ENCODE measurements at regions not wholly inside any gene's neighbourhood (a gene's known extent, or its start where the extent isn't known, plus 50 kb on each side); places are given as distances from the start of the nearest gene placed in this dataset.

DNA sequence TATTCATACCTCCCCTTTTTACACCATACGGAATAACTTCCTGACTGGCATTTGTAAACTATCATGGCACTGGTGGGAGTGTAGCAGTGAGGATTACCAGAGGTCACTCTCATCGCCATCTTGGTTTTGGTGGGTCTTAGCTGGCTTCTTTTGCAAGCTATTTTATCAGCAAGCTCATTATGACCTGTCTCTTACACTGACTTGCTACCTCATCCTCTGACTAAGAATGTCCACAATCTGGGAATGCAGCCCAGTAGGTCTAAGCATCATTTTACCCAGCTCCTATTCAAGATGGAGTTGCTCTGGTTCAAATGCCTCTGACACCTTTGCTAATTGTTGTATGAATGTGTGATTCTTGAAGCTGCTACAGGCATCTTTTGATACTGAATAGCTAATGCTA lies 950.8 kb upstream of the SLC39A10 start:
- H3K27me3 ChIP-seq: no peaks in the 10 kb centered on the region
- H3K36me3 ChIP-seq: no peaks in the 10 kb centered on the region
- no peaks in the 10 kb centered on the region for H3K4me1 ChIP-seq (ENCODE audit: control insufficient read depth in 1 of 2, insufficient read depth in 1 of 2, low read depth in 1 of 2, low read length in 1 of 2)
- TF ChIP-seq, protein P1, sequence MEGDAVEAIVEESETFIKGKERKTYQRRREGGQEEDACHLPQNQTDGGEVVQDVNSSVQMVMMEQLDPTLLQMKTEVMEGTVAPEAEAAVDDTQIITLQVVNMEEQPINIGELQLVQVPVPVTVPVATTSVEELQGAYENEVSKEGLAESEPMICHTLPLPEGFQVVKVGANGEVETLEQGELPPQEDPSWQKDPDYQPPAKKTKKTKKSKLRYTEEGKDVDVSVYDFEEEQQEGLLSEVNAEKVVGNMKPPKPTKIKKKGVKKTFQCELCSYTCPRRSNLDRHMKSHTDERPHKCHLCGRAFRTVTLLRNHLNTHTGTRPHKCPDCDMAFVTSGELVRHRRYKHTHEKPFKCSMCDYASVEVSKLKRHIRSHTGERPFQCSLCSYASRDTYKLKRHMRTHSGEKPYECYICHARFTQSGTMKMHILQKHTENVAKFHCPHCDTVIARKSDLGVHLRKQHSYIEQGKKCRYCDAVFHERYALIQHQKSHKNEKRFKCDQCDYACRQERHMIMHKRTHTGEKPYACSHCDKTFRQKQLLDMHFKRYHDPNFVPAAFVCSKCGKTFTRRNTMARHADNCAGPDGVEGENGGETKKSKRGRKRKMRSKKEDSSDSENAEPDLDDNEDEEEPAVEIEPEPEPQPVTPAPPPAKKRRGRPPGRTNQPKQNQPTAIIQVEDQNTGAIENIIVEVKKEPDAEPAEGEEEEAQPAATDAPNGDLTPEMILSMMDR (IDR thresholded peaks at IDR 0.05): no peak
- peaks cover 6% of the 10 kb centered on the region for H3K9me3 ChIP-seq
- H3K27ac ChIP-seq: no peak overlapping the region
- H3K4me3 ChIP-seq (ENCODE audit: low read depth in 1 of 2, low read length in 1 of 2): no peak overlapping the region

DNA sequence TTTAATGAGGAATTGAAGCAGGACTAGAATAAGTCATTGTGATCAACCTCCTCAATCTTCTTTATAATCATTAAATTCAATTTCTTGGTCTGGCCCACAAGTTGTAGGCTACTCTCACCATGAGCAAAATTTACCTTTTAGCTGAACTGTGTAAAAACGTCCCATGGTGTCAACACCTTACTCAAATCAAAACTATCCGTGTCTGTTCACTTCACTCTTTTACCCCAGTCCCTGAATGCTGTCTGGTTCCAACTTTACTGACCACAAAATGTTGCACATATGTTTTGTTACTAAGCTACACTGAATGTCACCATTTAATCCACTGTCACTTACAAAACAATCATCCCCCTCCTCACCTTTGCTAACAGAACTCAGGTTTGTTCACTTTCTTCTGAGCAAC lies 951.6 kb upstream of the SLC39A10 start:
- no peaks in the 10 kb centered on the region for H3K4me1 ChIP-seq (ENCODE audit: control insufficient read depth in 1 of 2, insufficient read depth in 1 of 2, low read depth in 1 of 2, low read length in 1 of 2)
- H3K36me3 ChIP-seq: no peaks in the 10 kb centered on the region
- TF ChIP-seq, protein P1 (IDR thresholded peaks at IDR 0.05): no peak
- H3K27me3 ChIP-seq: no peaks in the 10 kb centered on the region
- H3K27ac ChIP-seq: no peak overlapping the region
- H3K4me3 ChIP-seq (ENCODE audit: low read depth in 1 of 2, low read length in 1 of 2): no peak overlapping the region
- H3K9me3 ChIP-seq: peaks cover 6% of the 10 kb centered on the region

DNA sequence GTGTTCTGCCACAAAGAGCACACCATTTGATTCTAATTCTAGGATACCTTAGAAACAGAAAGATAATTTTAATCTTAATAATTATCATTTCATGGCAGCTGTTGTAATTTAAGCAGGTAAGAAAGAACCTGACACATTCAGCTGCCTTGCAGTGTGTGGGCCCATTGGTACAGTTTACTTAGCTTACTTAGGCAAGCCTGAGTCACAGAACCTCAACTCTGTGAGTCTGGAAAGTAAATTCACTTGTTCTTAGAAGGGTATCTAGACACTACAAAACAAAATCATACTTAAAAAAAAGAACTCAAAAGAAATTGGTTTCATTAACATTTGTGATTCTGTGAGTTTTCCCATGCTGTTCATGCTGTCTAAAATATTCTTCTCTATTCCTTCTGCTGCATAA lies 956.3 kb upstream of the SLC39A10 start:
- H3K36me3 ChIP-seq: no peaks in the 10 kb centered on the region
- H3K9me3 ChIP-seq: no peaks in the 10 kb centered on the region
- no peaks in the 10 kb centered on the region for H3K4me1 ChIP-seq (ENCODE audit: control insufficient read depth in 1 of 2, insufficient read depth in 1 of 2, low read depth in 1 of 2, low read length in 1 of 2)
- TF ChIP-seq, protein P1 (IDR thresholded peaks at IDR 0.05): no peak
- H3K27ac ChIP-seq: no peak overlapping the region
- H3K27me3 ChIP-seq: no peaks in the 10 kb centered on the region
- no peak overlapping the region for H3K4me3 ChIP-seq (ENCODE audit: low read depth in 1 of 2, low read length in 1 of 2)

DNA sequence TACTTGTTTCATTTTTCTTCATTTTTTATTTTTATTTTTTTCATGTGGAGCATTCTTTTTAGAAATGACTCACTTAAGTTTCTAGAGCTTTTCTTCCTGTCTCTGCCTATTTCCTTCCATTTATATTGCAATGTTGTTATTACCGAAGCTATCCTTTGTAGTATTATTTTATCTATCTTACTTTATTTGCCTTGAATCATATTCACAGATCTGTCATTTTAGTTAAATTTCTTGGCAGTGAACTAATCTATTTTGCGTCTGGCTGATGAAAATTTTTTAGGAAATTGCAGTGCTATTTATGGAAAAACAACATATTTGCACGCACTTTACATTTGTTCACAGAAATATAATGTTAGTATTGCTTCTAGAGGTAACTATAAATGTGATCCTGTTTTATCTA lies 956.9 kb upstream of the SLC39A10 start:
- Histone ChIP-seq H3K27ac (no peak overlapping the region), H3K4me3 (ENCODE audit: low read depth in 1 of 2, low read length in 1 of 2) (no peak overlapping the region)

DNA sequence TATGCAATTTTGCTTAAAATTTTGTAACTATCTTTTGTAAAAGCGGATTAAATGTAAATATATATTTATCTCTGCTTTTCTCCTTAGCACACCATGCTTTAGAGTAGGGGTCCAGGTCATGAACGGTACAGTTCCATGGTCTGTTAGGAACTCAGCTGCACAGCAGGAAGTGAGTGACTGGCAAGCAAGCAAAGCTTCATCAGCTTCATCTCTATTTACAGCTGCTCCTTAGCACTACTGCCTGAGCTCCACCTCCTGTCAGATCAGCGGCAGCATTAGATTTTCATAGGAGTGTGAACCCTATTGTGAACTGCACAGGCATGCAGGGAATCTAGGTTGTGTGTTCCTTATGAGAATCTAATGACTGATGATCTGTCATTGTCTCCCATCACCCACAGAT lies 959.0 kb upstream of the SLC39A10 start:
- H3K4me1 ChIP-seq (ENCODE audit: control insufficient read depth in 1 of 2, insufficient read depth in 1 of 2, low read depth in 1 of 2, low read length in 1 of 2): no peaks in the 10 kb centered on the region
- H3K4me3 ChIP-seq (ENCODE audit: low read depth in 1 of 2, low read length in 1 of 2): no peak overlapping the region
- no peaks in the 10 kb centered on the region for H3K36me3 ChIP-seq
- H3K27ac ChIP-seq: no peak overlapping the region
- no peaks in the 10 kb centered on the region for H3K9me3 ChIP-seq
- H3K27me3 ChIP-seq: no peaks in the 10 kb centered on the region
- TF ChIP-seq, protein P1 (IDR thresholded peaks at IDR 0.05): no peak

More for the DNA sequence above, 956.9 kb upstream of the SLC39A10 start:
- no peaks in the 10 kb centered on the region for H3K27me3 ChIP-seq
- H3K9me3 ChIP-seq: no peaks in the 10 kb centered on the region
- no peaks in the 10 kb centered on the region for H3K4me1 ChIP-seq (ENCODE audit: control insufficient read depth in 1 of 2, insufficient read depth in 1 of 2, low read depth in 1 of 2, low read length in 1 of 2)
- no peaks in the 10 kb centered on the region for H3K36me3 ChIP-seq
- TF ChIP-seq, protein P1 (IDR thresholded peaks at IDR 0.05): no peak

DNA sequence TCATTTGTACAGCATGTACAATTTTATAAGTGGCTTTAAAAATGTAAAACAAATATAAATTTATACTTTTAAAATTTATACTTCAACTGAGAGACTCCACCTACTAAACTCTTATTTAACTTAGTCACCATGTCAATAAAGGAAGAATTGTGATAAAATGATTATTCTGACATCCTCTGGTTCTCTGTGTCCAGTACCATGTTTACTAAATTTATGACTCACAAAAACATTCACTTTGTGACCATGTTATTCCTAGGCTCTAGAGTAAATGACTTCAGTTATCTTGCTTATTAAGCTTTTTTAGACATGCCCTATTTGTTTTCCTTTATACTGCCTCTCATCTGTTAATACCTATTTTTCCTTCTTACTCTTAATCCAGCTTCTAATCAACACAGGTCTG lies 959.6 kb upstream of the SLC39A10 start:
- no peaks in the 10 kb centered on the region for H3K9me3 ChIP-seq
- H3K27me3 ChIP-seq: no peaks in the 10 kb centered on the region
- TF ChIP-seq, protein P1 (IDR thresholded peaks at IDR 0.05): no peak
- H3K4me1 ChIP-seq (ENCODE audit: control insufficient read depth in 1 of 2, insufficient read depth in 1 of 2, low read depth in 1 of 2, low read length in 1 of 2): no peaks in the 10 kb centered on the region
- H3K27ac ChIP-seq: no peak overlapping the region
- H3K36me3 ChIP-seq: no peaks in the 10 kb centered on the region
- H3K4me3 ChIP-seq (ENCODE audit: low read depth in 1 of 2, low read length in 1 of 2): no peak overlapping the region
